GM18498 (cell line): ENCODE measurements at regions not wholly inside any gene's neighbourhood (a gene's known extent, or its start where the extent isn't known, plus 50 kb on each side); places are given as distances from the start of the nearest gene placed in this dataset.
A peak's percentile ranks its signal among the peaks of the same experiment; 100 is the strongest.

ENCODE experiments used
- ATAC-seq: cut with Tn5 transposase; IDR thresholded peaks from one replicate; pipeline ENCODE4 v1.9.1; 2021; ENCODE audit warnings: mild to moderate bottlenecking, moderate library complexity; ENCODE audit not compliant: unreplicated experiment

- ATAC-seq = no peak
Observed at GRCh38 chr12:97267594-97268202, 194.9 kb upstream of the RMST start.

DNA sequence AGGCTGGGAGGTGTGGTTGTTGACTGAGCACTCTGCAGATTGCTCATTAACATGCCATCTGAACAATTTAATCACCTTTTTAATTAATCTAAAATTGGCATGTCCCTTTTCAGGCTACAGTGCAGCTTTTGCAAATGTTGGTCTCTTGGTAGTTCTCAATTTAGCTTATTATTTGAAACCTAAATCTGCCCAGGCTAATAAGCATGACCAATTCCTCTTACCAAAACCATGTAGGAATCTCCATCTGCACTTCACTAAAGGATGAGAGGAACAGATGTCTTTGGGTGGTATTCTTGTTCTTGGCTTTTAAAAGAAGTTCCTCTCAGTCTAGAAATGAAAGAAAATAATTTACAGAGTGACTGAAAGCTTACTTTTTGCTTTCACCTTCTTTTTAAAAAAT is 190.1 kb upstream of the RMST start:
- ATAC-seq = no peak

- ATAC-seq = no peak
Observed at GRCh38 chr12:97274386-97274785, 188.2 kb upstream of the RMST start.

DNA sequence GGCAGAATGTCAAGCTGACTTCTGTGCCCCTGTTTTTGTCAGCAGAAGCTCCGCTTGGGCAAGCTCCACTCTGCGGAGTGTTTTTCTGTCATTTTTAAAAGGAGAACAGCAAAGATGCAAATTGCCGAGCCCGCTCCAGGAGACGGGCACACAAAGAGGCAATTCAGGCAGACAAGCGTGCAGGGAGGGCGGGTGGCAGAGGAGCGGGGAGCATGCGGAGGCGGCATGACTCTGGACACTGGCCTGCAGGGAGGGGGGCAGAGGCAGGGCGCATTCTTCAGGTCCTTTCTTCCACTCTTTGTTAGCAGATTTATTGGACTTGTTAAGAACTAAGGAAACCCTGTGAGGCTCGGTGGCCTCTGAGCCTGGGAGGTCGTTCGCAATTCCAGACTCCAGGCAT is 187.3 kb upstream of the RMST start:
- ATAC-seq = no peak

- no peak for ATAC-seq
Observed at GRCh38 chr12:97275728-97276590, 186.6 kb upstream of the RMST start.

DNA sequence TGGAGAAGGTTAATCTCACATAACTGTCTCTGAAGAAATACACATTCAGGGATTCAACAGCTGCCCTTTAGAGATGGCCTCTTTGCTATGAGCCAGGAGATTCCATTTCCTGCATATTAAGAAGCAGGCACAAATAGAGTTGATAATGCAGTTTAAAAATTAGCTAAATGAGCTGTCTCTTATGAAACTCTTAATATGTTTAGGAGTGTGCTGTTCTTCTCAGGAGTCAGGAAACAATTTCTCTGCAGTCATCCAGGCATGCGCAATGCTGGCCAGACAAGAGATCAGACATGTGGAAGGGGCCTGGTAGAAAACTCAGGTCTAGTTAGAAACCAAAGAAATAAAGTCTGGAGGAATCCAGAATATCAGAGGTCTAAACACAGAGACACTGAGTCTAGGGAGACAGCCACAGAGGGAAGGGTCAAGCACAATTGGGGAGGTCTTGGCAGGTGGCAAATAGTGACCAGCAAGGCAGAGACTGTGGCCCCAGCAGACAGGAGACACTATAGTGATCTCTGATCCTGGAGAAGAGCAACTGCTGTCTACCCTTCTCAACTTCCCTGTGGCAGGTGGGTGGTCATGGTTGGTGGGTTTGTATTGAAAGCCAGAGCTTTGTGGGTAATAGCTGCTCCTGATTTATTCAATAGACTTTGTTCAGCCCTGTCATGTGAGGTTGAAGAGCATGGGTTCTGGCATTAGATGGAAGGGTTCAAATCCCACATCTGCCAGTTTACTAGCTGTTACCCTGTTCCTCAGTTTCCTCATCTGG is 185.8 kb upstream of the RMST start:
- no peak for ATAC-seq

DNA sequence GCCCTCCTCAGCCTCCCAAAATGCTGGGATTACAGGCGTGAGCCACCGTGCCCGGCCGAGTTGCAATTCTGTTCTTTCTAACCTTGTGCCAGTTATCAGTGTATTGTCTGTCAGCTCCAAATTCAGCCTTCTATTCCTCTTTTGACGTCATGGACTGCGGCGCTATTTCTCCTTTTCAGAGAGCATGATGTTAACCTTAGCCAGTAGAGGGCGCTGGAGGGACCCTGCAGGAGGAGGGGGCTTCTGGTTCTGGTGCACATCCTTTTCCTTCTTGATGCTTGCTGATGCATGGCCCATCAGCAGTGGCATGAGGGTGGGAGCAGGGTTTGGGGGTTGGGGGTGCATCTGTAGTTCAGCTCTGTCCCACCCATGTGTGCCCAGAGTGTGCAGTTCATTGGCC is 179.3 kb upstream of the RMST start:
- no peak for ATAC-seq

DNA sequence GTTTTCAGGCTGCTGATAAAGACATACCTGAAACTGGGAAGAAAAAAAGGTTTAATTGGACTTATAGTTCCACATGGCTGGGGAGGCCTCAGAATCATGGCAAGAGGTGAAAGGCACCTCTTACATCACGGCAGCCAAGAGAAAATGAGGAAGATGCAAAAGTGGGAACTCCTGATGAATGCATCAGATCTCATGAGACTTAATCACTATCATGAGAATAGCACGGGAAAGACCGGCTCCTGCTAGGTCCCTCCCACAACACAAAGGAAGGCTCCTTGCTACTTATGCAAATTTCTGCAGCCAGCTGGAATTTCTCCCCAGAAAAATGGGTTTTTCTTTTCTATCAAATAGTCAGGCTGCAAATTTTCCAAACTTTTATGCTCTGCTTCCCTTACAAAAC is 174.1 kb upstream of the RMST start:
- no peak for ATAC-seq

DNA sequence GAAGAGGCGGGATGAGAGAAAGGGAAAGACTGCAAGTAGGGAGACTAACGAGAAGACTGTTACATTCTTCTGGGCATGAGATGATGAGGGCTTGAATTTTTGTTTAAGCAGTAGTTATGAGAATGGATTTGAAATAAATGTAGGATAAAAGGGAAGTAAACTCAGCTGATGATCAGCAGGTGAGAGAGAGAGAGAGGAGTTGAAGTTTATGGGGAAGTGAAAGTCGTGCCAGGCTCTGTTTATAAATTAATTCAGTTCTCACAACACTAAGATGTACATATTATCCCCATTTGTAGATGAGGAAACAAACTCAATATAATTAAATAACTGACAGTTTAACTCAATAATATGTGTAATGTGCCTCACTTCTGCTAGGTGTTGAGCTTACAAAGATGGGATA is 170.0 kb upstream of the RMST start:
- ATAC-seq = no peak

DNA sequence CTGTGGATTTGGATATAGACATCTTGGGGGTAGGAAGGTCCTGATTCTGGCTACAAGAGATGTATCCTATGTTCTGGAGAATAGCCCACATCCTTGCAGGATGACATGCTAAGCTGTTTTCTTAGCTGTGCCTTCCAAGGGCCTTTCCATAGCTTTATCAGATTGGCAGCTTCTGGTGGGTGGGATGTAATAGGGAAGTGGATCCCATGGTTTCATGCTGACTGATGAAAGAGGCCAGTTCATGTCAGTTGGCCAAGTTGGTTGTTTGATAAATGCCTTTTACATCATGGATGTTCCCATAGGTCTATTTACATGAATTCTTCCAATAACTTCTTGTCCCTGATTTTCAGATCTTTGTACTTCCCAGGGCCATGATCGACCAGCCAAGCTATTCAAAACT is 169.1 kb upstream of the RMST start:
- no peak for ATAC-seq

DNA sequence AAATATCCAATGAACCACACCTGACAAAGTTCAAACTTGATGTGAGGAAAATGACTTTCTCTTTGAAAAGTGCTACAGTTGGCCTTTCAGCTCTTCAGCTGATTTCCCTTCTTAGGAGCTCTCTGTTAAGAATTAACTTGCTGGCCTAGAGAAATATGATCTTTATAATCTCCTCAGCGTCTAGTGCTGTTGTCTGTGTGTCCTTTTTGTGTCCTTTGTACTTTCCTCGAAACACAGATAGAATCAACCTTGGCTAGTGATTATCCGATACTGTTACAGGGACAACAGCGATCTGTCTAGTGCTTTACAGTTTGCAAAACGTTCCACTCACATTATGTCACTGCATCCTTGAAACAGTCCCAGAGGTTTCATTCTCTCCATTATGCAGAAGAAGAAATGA is 162.8 kb upstream of the RMST start:
- ATAC-seq = no peak

GRCh38 chr12:97300431-97300830 is 162.2 kb upstream of the RMST start:
- ATAC-seq = no peak

DNA sequence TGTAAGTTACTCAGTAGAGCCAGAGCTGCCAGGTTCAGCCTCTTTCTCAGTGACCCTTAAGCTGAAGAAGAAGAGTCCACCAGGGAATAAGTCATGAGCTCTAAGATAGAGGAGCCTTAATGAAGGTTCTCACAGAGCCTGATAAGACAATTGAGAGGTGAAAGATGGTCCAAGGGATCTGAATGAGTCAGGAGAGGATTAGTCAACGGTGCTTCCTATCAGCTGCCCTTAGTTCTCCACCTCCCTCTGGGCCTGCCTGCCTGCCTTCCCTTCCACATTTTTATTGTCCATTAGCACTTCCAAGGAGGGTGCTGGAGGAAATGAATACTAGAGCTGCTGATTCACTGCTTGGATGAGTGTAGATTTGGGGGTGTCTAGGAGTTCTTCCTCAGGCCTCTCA is 161.7 kb upstream of the RMST start:
- ATAC-seq = no peak

- no peak for ATAC-seq
Observed at GRCh38 chr12:97301576-97301975, 161.0 kb upstream of the RMST start.

- no peak for ATAC-seq
Observed at GRCh38 chr12:97305651-97306050, 157.0 kb upstream of the RMST start.

GRCh38 chr12:97306147-97306546 is 156.5 kb upstream of the RMST start:
- ATAC-seq = peak; percentile 99

GRCh38 chr12:97308576-97309198 is 153.9 kb upstream of the RMST start:
- no peak for ATAC-seq

DNA sequence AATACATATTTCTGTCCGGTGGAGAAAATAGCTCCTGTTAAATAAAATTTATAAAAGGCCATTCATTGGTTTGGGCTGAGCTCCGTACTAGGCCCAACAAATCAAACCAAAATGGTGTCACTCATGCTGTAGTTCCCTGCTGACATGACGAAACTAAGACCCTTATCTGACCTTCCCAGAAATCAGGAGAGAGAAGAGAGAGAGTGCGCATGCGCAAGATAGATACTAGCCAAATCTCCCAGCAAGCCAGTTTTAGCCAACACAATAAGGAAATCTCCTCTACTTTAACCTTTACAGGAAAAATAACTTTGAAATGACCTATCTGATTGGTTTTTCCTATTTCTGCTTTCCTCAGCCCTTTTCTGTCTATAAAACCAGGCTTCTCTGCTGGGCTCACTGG is 152.7 kb upstream of the RMST start:
- ATAC-seq = no peak

DNA sequence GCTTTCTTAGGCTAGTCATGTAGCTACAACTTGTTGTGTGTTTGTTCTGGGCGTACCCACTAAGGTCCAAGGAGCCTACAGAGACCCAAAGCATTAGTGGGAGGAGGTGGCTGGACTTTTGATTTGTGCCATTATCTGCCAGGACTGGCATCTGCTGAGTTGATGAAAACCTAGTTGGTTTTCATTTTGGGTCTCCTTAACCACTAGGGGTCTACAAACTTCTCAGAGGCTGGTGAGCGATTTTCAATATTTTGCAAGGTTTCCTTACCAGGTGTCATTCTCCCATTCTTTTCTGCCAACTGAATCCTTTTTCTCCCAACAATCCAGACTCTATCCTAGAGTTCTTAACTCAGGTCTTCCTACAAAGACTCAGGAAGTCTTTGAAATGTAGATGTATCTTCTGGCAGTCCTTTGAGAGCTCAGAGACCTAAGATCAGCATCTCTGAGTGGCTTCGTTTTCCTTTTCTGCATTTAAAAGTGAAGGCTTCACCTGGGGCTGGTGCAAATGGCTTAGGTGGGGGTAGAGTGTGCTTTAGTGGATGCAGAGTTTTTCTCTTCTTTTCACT is 150.0 kb upstream of the RMST start:
- ATAC-seq = no peak

DNA sequence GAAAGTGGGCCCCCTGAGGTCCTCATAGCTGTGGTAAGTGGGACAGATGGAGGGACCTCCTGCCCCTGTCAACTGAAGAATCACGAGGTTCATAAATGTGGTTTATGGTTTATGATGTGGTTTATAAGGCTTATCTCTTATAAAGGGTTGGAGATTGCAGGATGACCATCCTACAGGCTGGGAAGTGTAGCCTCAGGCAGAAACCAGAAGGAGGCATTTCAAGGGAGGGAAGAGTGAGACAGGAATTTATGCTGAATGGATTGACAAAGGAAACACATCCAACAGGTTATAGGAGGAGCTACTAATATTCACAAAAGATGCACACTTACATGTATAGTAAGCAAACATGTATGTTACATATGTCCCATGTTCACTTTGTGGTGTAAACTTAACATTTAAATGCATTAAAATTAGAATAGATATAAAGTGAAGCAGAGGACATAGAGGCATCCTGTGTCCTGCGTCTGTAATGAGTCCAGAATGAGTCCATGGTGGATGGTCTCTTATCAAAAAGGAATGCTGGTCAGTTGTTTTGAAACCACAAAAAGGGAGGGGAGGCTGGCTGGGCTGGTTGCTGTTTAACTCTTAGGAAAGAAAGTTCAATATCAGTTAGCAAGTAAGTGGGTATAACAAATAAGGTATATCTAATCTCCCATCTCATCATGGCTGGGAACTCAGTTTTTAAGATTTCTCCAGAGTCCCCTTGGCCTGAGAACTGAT is 149.0 kb upstream of the RMST start:
- ATAC-seq = no peak
